WI38 (cell line): ENCODE measurements at regions not wholly inside any gene's neighbourhood (a gene's known extent, or its start where the extent isn't known, plus 50 kb on each side); places are given as distances from the start of the nearest gene placed in this dataset.

Experiments
- H3K4me3 ChIP-seq: 2 replicates; pipeline ENCODE4 v1.5.1; 2011; ENCODE audit warnings: low read depth, mild to moderate bottlenecking, control low read depth, low read length
- CTCF ChIP-seq: IDR thresholded peaks from 2 replicates; pipeline ENCODE4 v1.5.1; 2012; ENCODE audit warnings: low read depth, mild to moderate bottlenecking, control low read depth, low read length

- no peak overlapping the region for H3K4me3 ChIP-seq
These were observed 138.1 kb upstream of the DAZL start for GRCh38 chr3:16743276-16743675.

GRCh38 chr3:16759227-16759903 lies 125.4 kb upstream of the PLCL2 start:
- TF ChIP-seq CTCF: no peak
- H3K4me3 ChIP-seq: no peak overlapping the region

More at GRCh38 chr3:16743276-16743675, 138.1 kb upstream of the DAZL start:
- no peak for TF ChIP-seq CTCF

GRCh38 chr3:16761571-16761970 lies 123.2 kb upstream of the PLCL2 start:
- no peak for TF ChIP-seq CTCF
- H3K4me3 ChIP-seq: no peak overlapping the region

- no peak overlapping the region for H3K4me3 ChIP-seq
- TF ChIP-seq CTCF: no peak
These were observed 119.1 kb upstream of the PLCL2 start for GRCh38 chr3:16765661-16766060.

- no peak for TF ChIP-seq CTCF
- no peak overlapping the region for H3K4me3 ChIP-seq
These were observed 117.7 kb upstream of the PLCL2 start for GRCh38 chr3:16767006-16767405.

- TF ChIP-seq CTCF: no peak
- H3K4me3 ChIP-seq: no peak overlapping the region
These were observed 116.7 kb upstream of the PLCL2 start for GRCh38 chr3:16768014-16768413.

- no peak for TF ChIP-seq CTCF
- H3K4me3 ChIP-seq: no peak overlapping the region
These were observed 115.8 kb upstream of the PLCL2 start for GRCh38 chr3:16768956-16769355.
